Suprapubic skin (tissue), 4 donors: ENCODE measurements at regions not wholly inside any gene's neighbourhood (a gene's known extent, or its start where the extent isn't known, plus 50 kb on each side); places are given as distances from the start of the nearest gene placed in this dataset.

Source experiments
- CTCF ChIP-seq, 2 donors: fragments of 200-600 bp in 1 of 2; fragments of 450-650 bp in 1 of 2; sonication (generic) in 1 of 2; IDR thresholded peaks; one replicate each; pipeline ENCODE4 v1.5.1; 2016 to 2019; ENCODE audit warnings: antibody characterized with exemption in 2 of 2, mild to moderate bottlenecking in 1 of 2, moderate library complexity in 1 of 2
- POLR2A ChIP-seq, 2 donors: fragments of 450-650 bp; IDR thresholded peaks; one replicate each; pipeline ENCODE4 v1.6.1; 2017; ENCODE audit warnings: antibody characterized with exemption in 2 of 2, mild to moderate bottlenecking in 2 of 2, moderate library complexity in 2 of 2
- POLR2AphosphoS5 ChIP-seq, 3 donors: sonication (generic); formaldehyde crosslinking; IDR thresholded peaks; one replicate each; pipeline ENCODE4 v1.6.1; 2017; ENCODE audit warnings: antibody characterized with exemption in 3 of 3

GRCh38 chr4:28341784-28342183 is 1481.1 kb downstream of the STIM2 start:
- no peak for TF ChIP-seq CTCF (IDR thresholded peaks at IDR 0.05)
- no peak for TF ChIP-seq POLR2AphosphoS5 (IDR thresholded peaks at IDR 0.05)
- TF ChIP-seq POLR2A (IDR thresholded peaks at IDR 0.05), result no peak
